SJSA1 (cell line): ENCODE measurements at regions not wholly inside any gene's neighbourhood (a gene's known extent, or its start where the extent isn't known, plus 50 kb on each side); places are given as distances from the start of the nearest gene placed in this dataset.

Source experiments
- DNase-seq, 2 experiments: peaks; one replicate each; pipeline ENCODE4 v3.0.0-alpha.2; 2015 to 2020; ENCODE audit warnings: low spot score in 2 of 2, low read depth in 1 of 2
- H3K27ac ChIP-seq: fragments of 250-450 bp; sonication (Bioruptor Pico); 2 replicates; pipeline ENCODE4 v1.5.1; 2020; ENCODE audit warnings: mild to moderate bottlenecking, moderate library complexity
- H3K27me3 ChIP-seq: fragments of 250-450 bp; sonication (Bioruptor Pico); replicated peaks from 2 replicates; pipeline ENCODE4 v1.5.1; 2020; ENCODE audit warnings: mild to moderate bottlenecking, moderate library complexity
- H3K36me3 ChIP-seq: fragments of 250-450 bp; sonication (Bioruptor Pico); 2 replicates; pipeline ENCODE4 v1.5.1; 2020; ENCODE audit warnings: mild to moderate bottlenecking
- H3K4me1 ChIP-seq: fragments of 250-450 bp; sonication (Bioruptor Pico); replicated peaks from 2 replicates; pipeline ENCODE4 v1.6.1; 2021; ENCODE audit warnings: mild to moderate bottlenecking
- H3K4me3 ChIP-seq: fragments of 250-450 bp; sonication (Bioruptor Pico); 2 replicates; pipeline ENCODE4 v1.5.1; 2020; ENCODE audit warnings: mild to moderate bottlenecking
- H3K9me3 ChIP-seq: fragments of 250-450 bp; sonication (Bioruptor Pico); replicated peaks from 2 replicates; pipeline ENCODE4 v1.5.1; 2020; ENCODE audit warnings: mild to moderate bottlenecking

- Histone ChIP-seq H3K27ac (no peak overlapping the region), H3K36me3 (no peaks in the 10 kb centered on the region)
Measured at GRCh38 chr18:77935342-77935741, 685.7 kb downstream of the GALR1 start.

GRCh38 chr18:77940566-77940965 is 690.9 kb downstream of the GALR1 start:
- Histone ChIP-seq H3K27me3 (no peaks in the 10 kb centered on the region), H3K4me1 (no peaks in the 10 kb centered on the region), H3K4me3 (no peak overlapping the region), H3K27ac (no peak overlapping the region), H3K9me3 (peaks cover 11% of the 10 kb centered on the region), H3K36me3 (no peaks in the 10 kb centered on the region)
- DNase-seq, result no peak

More at GRCh38 chr18:77935342-77935741, 685.7 kb downstream of the GALR1 start:
- Histone ChIP-seq H3K4me1 (no peaks in the 10 kb centered on the region), H3K4me3 (no peak overlapping the region), H3K27me3 (no peaks in the 10 kb centered on the region), H3K9me3 (peaks cover 8% of the 10 kb centered on the region; the same call in 1 of the 2 replicates)
- DNase-seq, result no peak

- no peaks in the 10 kb centered on the region for H3K36me3 ChIP-seq
- H3K27me3 ChIP-seq, result no peaks in the 10 kb centered on the region
- no peak for DNase-seq
- H3K4me3 ChIP-seq, result no peak overlapping the region
- peaks cover 3% of the 10 kb centered on the region; the same call in 1 of the 2 replicates for H3K9me3 ChIP-seq
- no peak overlapping the region for H3K27ac ChIP-seq
- no peaks in the 10 kb centered on the region for H3K4me1 ChIP-seq
Measured at GRCh38 chr18:77944533-77944932, 694.9 kb downstream of the GALR1 start.

- Histone ChIP-seq H3K36me3 (no peaks in the 10 kb centered on the region), H3K4me3 (no peak overlapping the region), H3K4me1 (no peaks in the 10 kb centered on the region), H3K27me3 (no peaks in the 10 kb centered on the region), H3K27ac (no peak overlapping the region), H3K9me3 (peaks cover 3% of the 10 kb centered on the region; the same call in 1 of the 2 replicates)
- DNase-seq, result no peak
Measured at GRCh38 chr18:77948567-77948966, 698.9 kb downstream of the GALR1 start.

GRCh38 chr18:77949355-77949973 is 699.8 kb downstream of the GALR1 start:
- H3K27me3 ChIP-seq, result no peaks in the 10 kb centered on the region
- DNase-seq, result no peak
- H3K4me1 ChIP-seq, result no peaks in the 10 kb centered on the region
- no peak overlapping the region for H3K27ac ChIP-seq
- H3K4me3 ChIP-seq, result no peak overlapping the region
- no peaks in the 10 kb centered on the region for H3K36me3 ChIP-seq
- H3K9me3 ChIP-seq, result peaks cover 1% of the 10 kb centered on the region; the same call in 1 of the 2 replicates

- DNase-seq, result no peak
- Histone ChIP-seq H3K27ac (no peak overlapping the region), H3K36me3 (no peaks in the 10 kb centered on the region), H3K4me3 (no peak overlapping the region), H3K9me3 (peaks cover 5% of the 10 kb centered on the region), H3K4me1 (no peaks in the 10 kb centered on the region), H3K27me3 (no peaks in the 10 kb centered on the region)
Measured at GRCh38 chr18:77959248-77959647, 709.6 kb downstream of the GALR1 start.

GRCh38 chr18:77960791-77961410 is 711.3 kb downstream of the GALR1 start:
- H3K36me3 ChIP-seq, result no peaks in the 10 kb centered on the region
- no peak overlapping the region for H3K27ac ChIP-seq
- H3K4me3 ChIP-seq, result no peak overlapping the region
- peaks cover 5% of the 10 kb centered on the region for H3K9me3 ChIP-seq
- no peaks in the 10 kb centered on the region for H3K4me1 ChIP-seq
- DNase-seq, result no peak
- H3K27me3 ChIP-seq, result no peaks in the 10 kb centered on the region

GRCh38 chr18:77967071-77967470 is 717.4 kb downstream of the GALR1 start:
- Histone ChIP-seq H3K27ac (no peak overlapping the region), H3K27me3 (no peaks in the 10 kb centered on the region), H3K4me1 (no peaks in the 10 kb centered on the region), H3K36me3 (no peaks in the 10 kb centered on the region), H3K9me3 (peaks cover 7% of the 10 kb centered on the region), H3K4me3 (no peak overlapping the region)
- DNase-seq, result no peak

- H3K36me3 ChIP-seq, result no peaks in the 10 kb centered on the region
- no peak overlapping the region for H3K4me3 ChIP-seq
- H3K9me3 ChIP-seq, result peaks cover 3% of the 10 kb centered on the region; the same call in 1 of the 2 replicates
Measured at GRCh38 chr18:77967791-77968190, 718.1 kb downstream of the GALR1 start.

GRCh38 chr18:77969972-77970371 is 720.3 kb downstream of the GALR1 start:
- Histone ChIP-seq H3K4me3 (no peak overlapping the region), H3K9me3 (peaks cover 5% of the 10 kb centered on the region; the same call in 1 of the 2 replicates), H3K27ac (no peak overlapping the region), H3K27me3 (no peaks in the 10 kb centered on the region), H3K4me1 (no peaks in the 10 kb centered on the region), H3K36me3 (no peaks in the 10 kb centered on the region)
- DNase-seq, result no peak

More at GRCh38 chr18:77967791-77968190, 718.1 kb downstream of the GALR1 start:
- Histone ChIP-seq H3K27me3 (no peaks in the 10 kb centered on the region), H3K4me1 (no peaks in the 10 kb centered on the region), H3K27ac (no peak overlapping the region)
- no peak for DNase-seq

GRCh38 chr18:77970814-77971213 is 721.2 kb downstream of the GALR1 start:
- Histone ChIP-seq H3K27ac (no peak overlapping the region), H3K36me3 (no peaks in the 10 kb centered on the region), H3K4me3 (no peak overlapping the region), H3K4me1 (no peaks in the 10 kb centered on the region), H3K9me3 (peaks cover 5% of the 10 kb centered on the region; the same call in 1 of the 2 replicates), H3K27me3 (no peaks in the 10 kb centered on the region)
- DNase-seq, result no peak

- Histone ChIP-seq H3K36me3 (no peaks in the 10 kb centered on the region), H3K27ac (no peak overlapping the region), H3K27me3 (no peaks in the 10 kb centered on the region), H3K4me1 (no peaks in the 10 kb centered on the region), H3K4me3 (no peak overlapping the region), H3K9me3 (peaks cover 2% of the 10 kb centered on the region; the same call in 1 of the 2 replicates)
- DNase-seq, result no peak
Measured at GRCh38 chr18:77973745-77974144, 724.1 kb downstream of the GALR1 start.

GRCh38 chr18:77974329-77974728 is 724.7 kb downstream of the GALR1 start:
- Histone ChIP-seq H3K27ac (no peak overlapping the region), H3K27me3 (no peaks in the 10 kb centered on the region), H3K36me3 (no peaks in the 10 kb centered on the region), H3K9me3 (peaks cover 2% of the 10 kb centered on the region; the same call in 1 of the 2 replicates), H3K4me1 (no peaks in the 10 kb centered on the region), H3K4me3 (no peak overlapping the region)
- no peak for DNase-seq

- no peaks in the 10 kb centered on the region for H3K4me1 ChIP-seq
- no peak overlapping the region for H3K27ac ChIP-seq
- no peak for DNase-seq
- no peaks in the 10 kb centered on the region for H3K36me3 ChIP-seq
- H3K4me3 ChIP-seq, result no peak overlapping the region
- 0 out of 2 replicates have a peak, but pooled peaks cover 2% of the 10 kb centered on the region for H3K9me3 ChIP-seq
- no peaks in the 10 kb centered on the region for H3K27me3 ChIP-seq
Measured at GRCh38 chr18:77977331-77977730, 727.7 kb downstream of the GALR1 start.
